GM19240 (cell line): ENCODE measurements at regions not wholly inside any gene's neighbourhood (a gene's known extent, or its start where the extent isn't known, plus 50 kb on each side); places are given as distances from the start of the nearest gene placed in this dataset.

Source experiments
- DNase-seq: peaks from one replicate; pipeline ENCODE4 v3.0.0; 2011; ENCODE audit warnings: low spot score; ENCODE audit not compliant: insufficient read length

GRCh38 chr4:181291615-181292014 lies 951.6 kb upstream of the TENM3 start:
- DNase-seq = no peak

DNA sequence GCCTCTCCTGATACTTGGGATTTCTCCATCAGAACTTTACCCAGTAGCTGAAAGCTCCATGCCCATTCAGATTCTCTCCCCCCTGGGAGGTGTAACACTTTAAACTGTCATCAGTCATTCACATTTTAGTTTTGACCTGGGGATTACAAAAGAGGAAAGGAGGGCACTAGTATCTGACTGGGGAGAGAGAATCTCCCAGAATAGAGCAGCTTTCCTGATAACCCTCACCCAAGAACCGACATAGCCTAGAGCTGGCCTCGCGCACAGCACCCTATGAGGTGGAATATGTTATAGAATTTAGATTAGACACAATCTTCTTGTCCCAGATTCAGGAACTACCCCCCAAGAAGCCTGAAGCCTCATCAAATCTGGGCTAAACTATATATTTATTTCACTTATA lies 950.2 kb upstream of the TENM3 start:
- DNase-seq = no peak

DNA sequence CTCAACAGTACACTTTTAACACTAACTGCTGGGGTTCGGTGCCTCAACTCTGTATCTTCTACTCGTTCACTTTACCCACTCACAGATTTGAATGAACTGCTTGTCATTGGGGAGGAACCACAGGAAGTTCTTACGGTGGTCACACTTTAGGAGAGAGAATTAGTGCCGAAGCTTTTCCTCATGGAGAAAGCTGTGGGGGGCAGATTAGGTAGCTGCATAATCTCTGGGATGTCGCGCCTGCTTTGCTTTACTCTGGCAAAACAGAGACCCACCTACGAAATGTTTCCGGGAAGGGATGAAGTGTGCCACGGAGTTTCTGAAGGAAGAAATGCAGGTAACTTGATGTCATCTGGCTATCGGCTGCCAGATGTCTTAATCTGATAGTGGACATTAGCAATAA lies 949.7 kb upstream of the TENM3 start:
- no peak for DNase-seq

- no peak for DNase-seq
These were observed 948.8 kb upstream of the TENM3 start for GRCh38 chr4:181294421-181294820.

- no peak for DNase-seq
These were observed 941.2 kb upstream of the TENM3 start for GRCh38 chr4:181301735-181302710.

DNA sequence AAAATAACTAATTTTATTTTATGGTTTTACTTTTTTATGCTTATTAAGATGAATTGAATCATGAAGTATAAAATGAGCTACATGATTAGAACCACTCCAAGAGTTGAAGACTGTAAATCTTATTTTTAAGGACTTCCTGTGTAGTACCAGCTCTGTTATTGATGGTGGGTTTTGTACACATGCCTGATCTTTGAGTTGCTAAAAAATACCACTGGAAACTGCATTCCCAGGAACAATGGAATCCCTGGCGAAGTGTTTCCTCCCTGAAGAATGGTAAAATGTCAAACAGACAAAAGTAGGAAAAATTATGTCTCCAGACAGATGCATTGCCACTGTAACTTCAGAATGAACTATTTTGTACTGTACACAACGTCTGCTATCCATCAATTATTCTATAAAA lies 935.4 kb upstream of the TENM3 start:
- DNase-seq = no peak

DNA sequence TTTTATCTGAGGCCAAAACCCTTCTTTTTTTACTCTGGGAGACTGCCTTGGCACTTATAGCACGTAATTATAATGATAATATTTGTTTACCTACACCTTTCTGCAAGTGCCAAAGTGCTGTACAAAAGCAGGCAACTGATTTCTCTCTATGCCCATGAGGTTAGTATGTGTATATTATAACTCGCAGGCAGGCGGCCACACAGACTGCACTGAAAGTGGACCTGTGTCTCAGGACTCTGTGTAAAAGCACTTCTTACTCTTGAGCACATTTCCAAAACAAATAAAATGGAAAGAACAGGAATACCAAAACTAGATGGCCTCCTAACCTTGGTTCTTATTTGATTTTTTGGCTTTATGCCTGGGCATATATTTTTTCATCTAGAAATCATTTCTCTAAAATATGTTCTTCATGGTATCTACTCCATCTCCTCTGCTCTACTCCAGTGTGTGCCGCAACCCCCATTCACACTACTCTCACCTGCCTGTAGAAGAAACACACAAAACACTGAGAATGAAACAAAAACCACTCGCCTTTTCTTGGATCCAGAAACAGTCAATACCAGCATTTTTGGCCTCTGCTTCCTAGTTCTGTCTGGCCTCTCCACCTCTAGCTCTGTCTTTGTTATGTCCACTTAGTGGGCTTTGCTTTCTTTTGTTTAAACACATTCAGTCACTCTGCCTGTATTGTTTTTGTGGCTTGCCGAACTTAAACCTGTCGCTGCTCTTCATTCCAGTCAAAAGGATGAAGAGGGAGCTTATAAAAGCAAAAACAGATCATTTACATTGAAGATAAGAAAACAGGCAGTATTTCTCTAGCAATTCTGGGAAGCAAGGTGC lies 934.5 kb upstream of the TENM3 start:
- DNase-seq = no peak

DNA sequence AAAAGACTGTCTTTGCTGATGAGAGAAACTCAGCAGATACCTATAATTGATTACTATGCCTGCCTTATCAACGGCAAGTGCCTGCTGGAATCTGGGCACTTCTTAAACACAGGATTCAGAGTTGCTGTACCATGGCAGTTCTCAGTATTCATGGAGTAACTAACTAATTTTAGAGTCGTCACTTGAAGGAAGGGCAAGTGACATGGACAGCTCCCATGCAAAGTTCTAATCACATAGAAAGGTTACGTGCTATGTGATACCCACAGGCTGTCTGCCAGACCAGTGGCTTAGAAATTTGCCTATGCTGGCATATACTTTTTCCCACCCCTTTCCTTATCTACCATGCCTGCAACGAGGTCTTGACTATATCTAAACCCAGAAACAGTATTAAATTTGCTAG lies 931.1 kb upstream of the TENM3 start:
- DNase-seq = no peak

- DNase-seq = no peak
These were observed 923.6 kb upstream of the TENM3 start for GRCh38 chr4:181319629-181320028.

DNA sequence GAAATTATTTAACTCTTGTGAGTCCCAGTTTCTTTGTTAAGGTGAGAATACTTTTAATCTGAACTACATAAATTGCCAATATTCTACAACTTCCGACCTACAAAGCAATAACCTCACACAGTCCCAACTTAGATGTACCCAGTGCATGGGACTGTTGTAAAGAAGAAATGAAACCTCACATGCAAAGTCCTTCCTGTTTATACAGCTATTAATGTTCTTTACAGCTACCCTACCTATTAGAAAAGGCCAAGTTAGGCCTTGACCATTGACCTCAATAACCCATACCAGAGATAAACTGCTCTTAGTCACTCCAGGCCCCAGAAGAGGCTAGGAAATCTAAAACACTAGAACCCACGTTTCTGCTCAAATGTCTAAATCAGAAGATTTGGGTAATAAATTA lies 920.1 kb upstream of the TENM3 start:
- no peak for DNase-seq

GRCh38 chr4:181330654-181331201 lies 912.5 kb upstream of the TENM3 start:
- no peak for DNase-seq

DNA sequence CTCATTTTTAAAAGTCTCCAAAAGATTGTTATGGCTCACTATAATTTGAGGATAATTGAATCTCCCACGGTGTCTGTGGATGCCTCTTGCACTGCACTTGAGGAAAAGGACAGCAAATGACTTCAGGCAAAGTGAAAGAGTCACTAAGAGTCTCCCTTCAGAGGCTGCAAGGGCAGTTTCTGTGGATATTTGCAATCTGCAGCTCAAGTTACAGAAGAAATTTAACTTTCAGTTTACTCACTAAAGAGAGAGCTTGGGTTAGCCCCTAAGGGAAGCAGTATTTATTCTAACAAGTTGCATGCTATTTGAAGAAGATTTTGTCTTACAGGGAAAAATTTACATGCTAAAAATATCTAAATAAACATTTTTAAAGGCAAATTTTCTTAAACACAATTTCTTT lies 912.0 kb upstream of the TENM3 start:
- DNase-seq = no peak

DNA sequence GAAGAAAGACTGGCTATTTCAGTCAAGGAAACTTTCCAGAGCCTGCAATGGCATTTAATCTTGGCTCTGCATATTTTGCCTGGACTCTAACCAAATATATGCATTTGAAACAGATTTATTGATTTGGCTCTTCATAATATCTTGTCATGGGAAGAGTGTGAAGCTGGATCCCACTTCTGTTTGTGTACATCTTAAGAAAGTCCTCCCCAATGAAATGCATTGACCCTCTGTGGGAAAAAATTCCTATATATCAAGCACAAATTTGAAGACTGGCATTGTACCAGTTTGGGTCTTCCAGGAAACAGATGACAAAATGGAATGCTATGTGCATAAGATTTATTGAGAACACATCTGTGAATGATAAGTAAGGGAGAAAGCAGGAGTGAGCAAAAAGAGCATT lies 897.3 kb upstream of the TENM3 start:
- no peak for DNase-seq

- no peak for DNase-seq
These were observed 892.4 kb upstream of the TENM3 start for GRCh38 chr4:181350615-181351415.

DNA sequence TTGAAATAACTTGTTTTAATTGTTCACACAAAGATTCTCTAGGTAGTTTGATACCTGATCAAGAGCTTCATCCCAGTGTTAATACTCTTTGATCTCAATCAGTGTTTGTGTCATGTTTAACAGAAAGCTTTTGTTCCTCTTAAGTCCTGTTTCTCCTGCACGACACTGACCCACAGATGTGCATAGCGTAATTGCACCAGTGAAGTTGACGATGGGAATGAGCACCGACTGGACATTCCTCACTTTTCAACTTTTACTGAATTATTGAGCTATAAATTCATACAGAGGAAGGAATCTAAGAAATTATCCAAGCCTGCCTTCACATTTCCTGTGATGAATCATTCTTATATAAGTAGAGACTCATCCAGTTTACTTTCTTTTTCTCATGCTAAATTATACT lies 878.7 kb upstream of the TENM3 start:
- DNase-seq = no peak

- no peak for DNase-seq
These were observed 877.5 kb upstream of the TENM3 start for GRCh38 chr4:181365671-181366070.

DNA sequence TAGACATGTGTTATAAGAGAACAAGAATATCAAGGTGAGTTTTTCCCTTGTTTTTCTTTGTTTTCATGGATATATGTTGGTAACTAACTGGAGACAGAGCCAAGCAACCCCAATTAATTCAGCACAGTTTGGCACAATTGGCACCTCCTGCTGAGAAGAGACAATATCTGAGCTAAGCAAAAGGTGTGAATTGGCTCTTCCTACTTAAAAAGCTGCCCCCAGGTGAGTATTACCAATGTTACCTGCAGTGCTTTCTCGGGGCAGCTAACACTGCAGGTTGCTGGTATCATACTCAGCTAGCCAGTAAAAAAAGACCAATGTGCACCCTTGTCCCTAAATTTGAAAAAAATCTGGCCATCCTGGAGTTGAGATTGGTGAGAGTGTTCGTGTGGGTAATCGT lies 871.2 kb upstream of the TENM3 start:
- DNase-seq = no peak

DNA sequence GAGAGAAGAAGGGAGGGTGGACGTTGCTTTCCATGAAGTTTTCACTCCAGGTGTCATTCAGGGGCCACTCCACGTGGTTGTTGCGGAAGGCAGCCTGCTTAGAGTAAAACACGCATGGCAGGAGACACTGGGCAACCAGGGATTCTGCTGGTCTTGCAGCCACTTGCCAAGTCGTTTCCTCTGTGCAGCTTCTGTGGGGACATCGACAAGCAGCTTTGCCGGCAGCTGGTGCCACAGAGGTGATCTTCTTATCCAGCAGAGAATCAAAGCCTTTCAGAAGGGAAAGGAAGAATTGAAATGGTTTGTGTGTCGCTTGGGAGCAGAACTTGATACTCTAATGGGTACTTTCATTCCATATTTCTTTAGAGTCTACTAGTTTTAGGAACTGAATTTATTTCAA lies 867.1 kb upstream of the TENM3 start:
- no peak for DNase-seq

- no peak for DNase-seq
These were observed 855.1 kb upstream of the TENM3 start for GRCh38 chr4:181388061-181388460.

DNA sequence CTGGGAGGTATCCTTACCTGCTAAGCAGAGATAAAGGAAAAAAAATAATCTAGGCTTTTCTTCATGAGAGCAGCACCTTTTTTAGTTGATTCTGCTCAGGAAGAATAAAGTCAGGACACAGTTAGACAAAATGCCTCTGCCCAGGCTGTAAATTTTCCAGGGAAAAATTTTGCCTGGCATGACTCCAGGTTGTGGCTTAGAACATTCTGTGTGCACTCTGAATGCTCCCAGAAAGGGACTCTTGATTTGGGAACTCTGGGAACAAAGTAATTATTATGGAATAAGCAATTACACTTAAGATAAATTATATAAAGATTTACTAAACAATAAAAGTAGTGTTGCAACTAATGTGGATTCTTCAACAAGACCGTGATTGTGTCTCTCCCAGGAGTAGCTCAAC lies 826.2 kb upstream of the TENM3 start:
- DNase-seq = no peak

DNA sequence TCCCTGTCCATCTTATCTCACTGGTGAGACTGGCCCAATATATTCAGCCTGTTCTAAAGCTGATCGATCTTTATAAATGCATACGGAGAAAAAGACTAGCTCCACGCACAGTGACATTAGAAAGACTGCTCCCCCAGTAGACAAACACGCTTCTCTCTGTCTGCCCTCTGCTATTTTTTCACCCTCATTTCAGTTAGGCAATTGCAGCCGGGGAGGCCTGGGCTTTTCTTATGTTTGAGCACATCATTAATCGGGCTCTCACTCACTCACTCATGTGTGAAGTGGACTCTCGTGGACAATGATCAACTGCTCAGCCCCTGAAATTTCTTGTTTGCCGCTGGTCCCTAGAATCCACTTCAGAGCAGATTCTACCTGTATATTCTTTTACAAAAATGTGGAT lies 824.7 kb upstream of the TENM3 start:
- no peak for DNase-seq
